HG02678 (cell line): ENCODE measurements at regions not wholly inside any gene's neighbourhood (a gene's known extent, or its start where the extent isn't known, plus 50 kb on each side); places are given as distances from the start of the nearest gene placed in this dataset.

Source experiments
- ATAC-seq: cut with Tn5 transposase; IDR thresholded peaks from one replicate; pipeline ENCODE4 v1.9.1; 2021; ENCODE audit warnings: mild to moderate bottlenecking, moderate library complexity; ENCODE audit not compliant: unreplicated experiment

DNA sequence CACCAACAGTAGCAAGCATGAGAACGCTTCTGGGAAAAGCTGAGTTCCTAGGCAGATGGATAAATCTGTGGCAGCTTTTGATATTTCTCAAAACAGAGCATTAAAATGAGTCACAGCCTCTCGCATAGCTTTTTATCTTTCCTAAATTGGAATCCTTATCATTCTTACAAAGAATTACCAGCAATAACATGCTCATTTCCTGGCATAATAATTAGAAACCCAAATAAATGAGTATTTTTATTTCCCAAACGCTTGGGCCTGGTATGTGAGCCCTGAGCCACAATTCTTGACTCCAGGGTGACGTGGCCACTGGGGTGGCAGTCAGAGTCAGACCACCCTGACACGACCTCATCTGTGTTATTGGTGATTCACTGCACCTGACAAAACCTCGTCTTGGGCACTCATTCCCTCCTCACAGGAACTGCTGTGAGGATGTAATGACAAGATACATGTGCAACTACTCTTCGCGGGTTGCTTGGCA, 210.7 kb downstream of the ARL4C start:
- ATAC-seq, result no peak

- ATAC-seq, result no peak
These were observed 211.3 kb downstream of the ARL4C start for GRCh38 chr2:234285541-234285940.

- ATAC-seq, result no peak
These were observed 217.2 kb downstream of the ARL4C start for GRCh38 chr2:234279637-234280036.

DNA sequence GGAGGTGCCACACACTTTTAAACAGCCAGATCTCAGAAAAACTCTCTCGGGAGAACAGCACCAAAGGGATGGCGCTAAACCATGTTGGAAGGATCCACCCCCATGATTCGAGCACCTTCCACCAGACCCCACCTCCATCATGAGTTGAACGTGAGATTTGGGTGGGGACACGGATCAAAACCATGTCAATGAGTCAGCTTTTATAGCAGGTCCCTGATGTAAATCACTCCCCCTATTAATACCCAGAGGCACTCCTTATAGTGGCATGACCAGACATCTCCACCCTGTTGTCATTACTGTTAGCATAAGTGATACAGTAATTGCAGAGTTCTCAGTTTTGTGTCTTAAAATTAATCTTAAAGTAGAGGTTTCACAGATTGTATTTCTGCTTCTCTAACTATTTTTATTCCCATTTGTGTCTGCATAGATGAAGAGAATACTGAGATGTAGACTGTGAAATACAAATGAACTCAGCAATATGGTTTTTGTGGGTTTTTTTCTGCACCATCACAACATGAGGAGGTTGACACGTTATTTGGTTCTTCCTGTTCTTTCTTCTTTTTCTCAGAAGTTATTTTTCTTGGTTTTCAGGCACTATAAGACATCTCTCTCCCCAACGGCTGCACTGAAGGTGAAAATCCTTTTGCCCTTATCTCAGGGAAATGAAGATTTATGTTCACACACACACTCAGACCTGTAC, 218.2 kb downstream of the ARL4C start:
- no peak for ATAC-seq

- ATAC-seq, result no peak
These were observed 221.4 kb downstream of the ARL4C start for GRCh38 chr2:234275515-234275914.

DNA sequence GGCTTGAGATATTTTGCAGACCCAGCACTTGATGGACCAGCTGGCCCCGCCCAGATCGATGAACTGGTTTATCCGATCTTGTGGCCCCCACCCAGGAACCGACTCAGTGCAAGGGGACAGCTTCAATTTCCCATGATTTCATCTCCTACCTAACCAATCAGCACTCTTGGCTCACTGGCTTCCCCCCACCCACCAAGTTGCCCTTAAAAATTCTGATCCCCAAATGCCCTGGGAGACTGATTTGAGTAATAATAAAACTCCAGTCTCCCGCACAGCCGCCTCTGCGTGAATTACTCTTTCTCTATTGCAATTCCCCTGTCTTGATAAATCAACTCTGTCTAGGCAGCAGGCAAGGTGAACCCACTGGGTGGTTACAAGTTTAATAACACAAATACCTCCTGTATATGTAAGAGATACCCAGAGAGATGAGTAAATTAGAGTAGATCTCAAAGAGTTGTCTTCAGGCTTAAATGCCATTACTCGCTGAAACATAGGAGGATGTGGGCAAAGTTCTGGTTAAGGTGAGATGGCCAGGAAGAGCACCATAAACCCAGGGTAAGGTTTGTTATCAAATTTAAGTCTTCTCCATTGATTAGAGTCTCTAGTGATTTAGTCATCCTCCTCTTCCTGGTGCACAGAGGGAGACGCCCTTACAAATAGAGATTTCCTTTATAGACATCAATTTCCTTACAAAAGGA, 222.8 kb downstream of the ARL4C start:
- ATAC-seq, result no peak

GRCh38 chr2:234272069-234272850, 221.8 kb downstream of the SPP2 start:
- no peak for ATAC-seq

- no peak for ATAC-seq
These were observed 220.8 kb downstream of the SPP2 start for GRCh38 chr2:234271338-234271737.

DNA sequence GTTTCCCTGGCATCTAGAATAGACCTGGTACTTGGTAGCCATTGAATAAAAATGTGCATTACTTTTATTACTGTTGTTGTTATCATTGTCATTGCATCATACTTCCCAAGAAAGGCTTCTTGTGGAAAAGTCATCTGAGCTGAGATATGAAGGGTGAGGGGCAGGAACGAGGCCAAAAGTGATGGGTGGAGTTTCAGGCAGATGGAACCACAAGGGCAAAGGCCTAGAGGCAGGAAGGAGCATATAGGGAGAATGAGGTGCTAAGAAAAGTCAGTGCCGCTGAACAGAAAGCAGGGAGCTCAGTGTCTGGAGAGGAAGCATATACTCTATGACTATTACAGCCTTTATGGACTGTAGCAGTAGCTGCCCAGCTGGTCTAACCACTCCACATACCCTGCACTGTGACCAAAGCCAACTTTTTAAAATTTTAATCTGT, 219.3 kb downstream of the SPP2 start:
- ATAC-seq, result no peak

DNA sequence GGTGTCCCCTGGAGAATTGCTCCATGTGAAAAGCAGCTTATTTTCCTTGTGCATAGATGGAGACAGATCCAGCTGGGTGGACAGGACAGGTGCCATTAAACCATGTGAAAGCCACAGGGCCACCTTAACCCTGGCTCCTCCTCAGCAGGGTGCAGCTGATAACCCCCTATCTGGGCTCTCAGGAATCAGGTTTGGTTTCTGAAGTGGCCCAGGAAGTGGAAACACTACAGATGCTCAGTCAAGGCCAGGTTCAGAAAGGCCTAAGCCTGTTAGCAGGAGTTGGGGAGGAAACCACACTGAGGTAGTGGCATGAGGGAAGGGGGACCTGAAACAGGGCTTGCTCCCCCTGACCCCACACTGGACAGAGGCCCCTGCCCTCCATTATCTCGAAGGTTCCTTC, 217.0 kb downstream of the SPP2 start:
- no peak for ATAC-seq

GRCh38 chr2:234266952-234267351, 216.4 kb downstream of the SPP2 start:
- ATAC-seq, result no peak

DNA sequence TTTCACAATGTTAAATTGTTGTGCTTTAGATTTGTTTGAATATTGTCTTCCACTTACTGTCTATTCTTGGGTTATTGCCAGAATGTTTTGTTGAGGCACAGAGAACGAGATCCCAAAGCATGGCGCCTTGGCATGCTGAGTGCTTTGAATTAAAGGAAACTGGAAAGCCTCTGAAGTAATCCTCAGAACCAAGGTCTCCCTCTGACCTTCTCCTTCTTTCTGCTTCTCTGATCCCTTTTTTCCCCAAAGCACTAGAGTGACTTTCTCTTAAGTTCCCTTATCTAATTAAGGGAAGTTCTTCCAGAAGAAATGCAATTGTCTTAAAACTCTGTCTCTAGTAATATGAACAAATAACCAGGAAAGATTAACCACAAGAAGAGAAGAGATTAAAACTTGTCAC, 214.7 kb downstream of the SPP2 start:
- no peak for ATAC-seq

DNA sequence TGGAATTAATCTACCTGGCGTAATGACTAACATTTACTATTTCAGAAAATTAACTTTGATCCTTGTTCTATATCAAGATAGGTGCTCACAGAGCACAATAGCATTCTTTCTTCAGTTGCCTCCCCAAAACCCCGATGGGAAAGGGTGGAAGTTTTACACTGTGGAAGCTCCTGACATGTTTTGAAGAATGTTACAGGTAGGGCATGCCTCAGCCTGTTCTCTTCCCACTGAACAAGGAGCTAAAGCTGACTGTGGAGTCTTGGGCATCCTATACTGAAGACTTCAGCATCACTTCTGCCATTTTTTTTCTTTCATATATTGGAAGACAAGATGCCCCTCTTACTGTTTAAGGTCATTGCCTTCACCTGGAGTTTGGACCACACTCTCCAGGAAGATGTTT, 211.2 kb downstream of the SPP2 start:
- ATAC-seq, result no peak

- no peak for ATAC-seq
These were observed 208.9 kb downstream of the SPP2 start for GRCh38 chr2:234259440-234259839.

- ATAC-seq, result no peak
These were observed 208.2 kb downstream of the SPP2 start for GRCh38 chr2:234258562-234259141.

DNA sequence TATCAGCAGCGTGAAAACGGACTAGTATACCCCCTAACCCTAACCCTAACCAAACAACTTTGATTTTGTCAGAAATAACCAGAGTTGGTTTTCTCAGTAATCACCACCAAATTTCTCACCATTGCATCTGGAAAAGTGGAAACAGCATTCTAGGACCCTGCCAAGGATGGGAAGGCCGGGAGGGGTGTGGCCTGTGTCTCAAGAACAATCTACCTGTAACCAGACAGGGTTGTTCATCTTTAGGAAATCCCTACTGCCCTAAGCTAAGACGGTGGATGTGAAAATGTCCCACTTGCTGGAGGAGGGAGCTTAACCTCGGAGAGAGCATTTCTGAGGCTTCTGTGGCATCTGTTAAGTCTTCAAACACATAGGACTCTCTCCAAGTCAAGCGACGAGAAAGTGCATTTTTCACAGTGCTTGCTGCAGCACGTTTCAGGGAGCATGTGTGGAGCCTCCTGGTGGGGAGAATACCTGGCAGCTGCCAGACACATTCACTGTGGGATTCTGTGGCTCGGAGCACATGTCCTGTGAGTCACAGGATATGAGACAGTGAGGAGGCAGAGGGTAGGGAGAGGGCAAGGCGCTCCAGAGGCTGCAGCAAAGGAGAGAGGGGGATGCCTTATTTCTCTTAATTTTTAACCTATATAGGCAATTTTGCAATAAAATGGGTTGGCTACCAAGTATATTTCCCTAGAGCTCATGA, 207.5 kb downstream of the SPP2 start:
- ATAC-seq, result no peak

DNA sequence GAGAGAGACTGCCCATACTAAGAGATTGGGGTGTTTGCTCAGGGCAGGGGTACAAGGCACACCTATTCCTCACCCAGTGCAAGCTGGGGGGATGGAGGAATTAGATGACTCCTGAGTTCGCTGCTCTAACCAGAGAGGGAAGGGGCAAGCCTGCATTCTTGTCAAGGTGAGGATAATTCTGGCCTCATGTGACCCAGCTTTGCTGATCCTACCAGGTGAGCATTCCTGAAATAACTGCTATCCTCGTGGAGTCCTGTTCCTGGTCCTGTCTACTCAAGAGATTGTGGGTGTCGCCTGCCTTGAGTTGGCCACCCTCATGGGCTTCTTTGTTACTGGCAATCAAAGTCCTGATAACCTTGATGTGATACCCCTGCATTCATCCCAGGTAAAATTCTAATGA, 206.0 kb downstream of the SPP2 start:
- no peak for ATAC-seq

- no peak for ATAC-seq
These were observed 204.4 kb downstream of the SPP2 start for GRCh38 chr2:234254783-234255521.

- no peak for ATAC-seq
These were observed 202.3 kb downstream of the SPP2 start for GRCh38 chr2:234252772-234253171.
